Neural crest cell (in vitro differentiated cells): ENCODE measurements at regions not wholly inside any gene's neighbourhood (a gene's known extent, or its start where the extent isn't known, plus 50 kb on each side); places are given as distances from the start of the nearest gene placed in this dataset.

Experiments
- DNase-seq: peaks from one replicate; pipeline ENCODE4 v3.0.0; 2021; ENCODE audit warnings: low read depth, mixed read lengths, low spot score
- H3K27ac Mint-ChIP-seq: one replicate; pipeline ENCODE4 v1.8.0; 2021; ENCODE audit warnings: mild to moderate bottlenecking, mixed read lengths; ENCODE audit not compliant: unreplicated experiment
- H3K27me3 Mint-ChIP-seq: 2 replicates; pipeline ENCODE4 v1.8.0; 2021; ENCODE audit warnings: low read depth, mild to moderate bottlenecking, mixed read lengths
- H3K36me3 Mint-ChIP-seq: 2 replicates; pipeline ENCODE4 v1.8.0; 2021; ENCODE audit warnings: low read depth, mild to moderate bottlenecking, mixed read lengths
- H3K4me1 Mint-ChIP-seq: 2 replicates; pipeline ENCODE4 v1.8.0; 2021; ENCODE audit warnings: mixed read lengths
- H3K4me3 Mint-ChIP-seq: one replicate; pipeline ENCODE4 v1.8.0; 2021; ENCODE audit warnings: mild to moderate bottlenecking, mixed read lengths
- H3K9me3 Mint-ChIP-seq: 2 replicates; pipeline ENCODE4 v1.8.0; 2021; ENCODE audit warnings: mixed read lengths
- CTCF ChIP-seq: fragments of 200-600 bp; sonication (generic); conservative IDR thresholded peaks from 2 replicates; pipeline ENCODE4 v1.5.0; 2021; ENCODE audit warnings: antibody characterized with exemption, mild to moderate bottlenecking

- H3K27me3 Mint-ChIP-seq = no peaks in the 10 kb centered on the region
- peaks cover 76% of the 10 kb centered on the region for H3K4me1 Mint-ChIP-seq
- H3K9me3 Mint-ChIP-seq = no peaks in the 10 kb centered on the region
- DNase-seq = no peak
- H3K36me3 Mint-ChIP-seq = peaks cover 51% of the 10 kb centered on the region
- H3K4me3 Mint-ChIP-seq = no peak overlapping the region
- TF ChIP-seq CTCF = no peak
- H3K27ac Mint-ChIP-seq = no peak overlapping the region
Observed at GRCh38 chr5:124643336-124643735, 103.1 kb downstream of the ZNF608 start.

GRCh38 chr5:124642151-124642550, 104.3 kb downstream of the ZNF608 start:
- H3K27me3 Mint-ChIP-seq = no peaks in the 10 kb centered on the region
- H3K27ac Mint-ChIP-seq = no peak overlapping the region
- H3K36me3 Mint-ChIP-seq = peaks cover 44% of the 10 kb centered on the region
- H3K4me3 Mint-ChIP-seq = no peak overlapping the region
- no peaks in the 10 kb centered on the region for H3K9me3 Mint-ChIP-seq
- H3K4me1 Mint-ChIP-seq = peaks cover 64% of the 10 kb centered on the region
- no peak for DNase-seq
- TF ChIP-seq CTCF = no peak

- H3K27me3 Mint-ChIP-seq = no peaks in the 10 kb centered on the region
- peaks cover 36% of the 10 kb centered on the region for H3K36me3 Mint-ChIP-seq
- DNase-seq = no peak
- no peaks in the 10 kb centered on the region for H3K9me3 Mint-ChIP-seq
- H3K4me1 Mint-ChIP-seq = peaks cover 57% of the 10 kb centered on the region
- TF ChIP-seq CTCF = no peak
- no peak overlapping the region for H3K4me3 Mint-ChIP-seq
- no peak overlapping the region for H3K27ac Mint-ChIP-seq
Observed at GRCh38 chr5:124641154-124641792, 105.2 kb downstream of the ZNF608 start.

GRCh38 chr5:124639095-124639665, 107.3 kb downstream of the ZNF608 start:
- Mint-ChIP-seq H3K36me3 (peaks cover 32% of the 10 kb centered on the region), H3K27me3 (no peaks in the 10 kb centered on the region), H3K4me3 (no peak overlapping the region), H3K27ac (no peak overlapping the region), H3K4me1 (peaks cover 68% of the 10 kb centered on the region), H3K9me3 (no peaks in the 10 kb centered on the region)
- DNase-seq = no peak
- no peak for TF ChIP-seq CTCF

- Mint-ChIP-seq H3K4me3 (no peak overlapping the region), H3K27me3 (no peaks in the 10 kb centered on the region), H3K27ac (no peak overlapping the region), H3K4me1 (peaks cover 72% of the 10 kb centered on the region), H3K36me3 (peaks cover 26% of the 10 kb centered on the region), H3K9me3 (no peaks in the 10 kb centered on the region)
- no peak for TF ChIP-seq CTCF
- no peak for DNase-seq
Observed at GRCh38 chr5:124637011-124637410, 109.4 kb downstream of the ZNF608 start.
